ENCODE measurements at regions not wholly inside any gene's neighbourhood (a gene's known extent, or its start where the extent isn't known, plus 50 kb on each side); places are given as distances from the start of the nearest gene placed in this dataset.
"Not testable (repeated sequence)": the region's sequence is repeated elsewhere in the genome, so short reads cannot be mapped to it uniquely, and the experiment has no call there.

GRCh38 chr7:52161483-52161882 lies 844.9 kb upstream of the COBL start:
- no peak overlapping the region for H3K27ac ChIP-seq (ENCODE audit: low read length)
- peaks cover 8 to 28% (median 11%) of the 10 kb centered on the region in 3 donors for H3K9me3 Mint-ChIP-seq
- no peak for ATAC-seq (replicated peaks in 1 of 4)
- no peak overlapping the region for H3K4me3 ChIP-seq (ENCODE audit: control insufficient read depth in 1 of 2, extremely low read depth in 1 of 2, low read length in 1 of 2)
- H3K27me3 ChIP-seq (replicated peaks in 1 of 2; ENCODE audit: control insufficient read depth in 2 of 2, extremely low read depth in 1 of 2, insufficient read depth in 2 of 2, low read length in 1 of 2), result no peaks in the 10 kb centered on the region
- no peaks in the 10 kb centered on the region for H3K4me1 Mint-ChIP-seq
- no peaks in the 10 kb centered on the region for H3K27me3 Mint-ChIP-seq
- no peak overlapping the region for H3K27ac Mint-ChIP-seq
- no peaks in the 10 kb centered on the region for H3K36me3 Mint-ChIP-seq
- DNase-seq, result no peak
- no peaks in the 10 kb centered on the region for H3K9me3 ChIP-seq
- no peaks in the 10 kb centered on the region for H3K36me3 ChIP-seq (ENCODE audit: control insufficient read depth in 2 of 2, extremely low read depth in 1 of 2, insufficient read depth in 1 of 2, low read length in 1 of 2)
- POLR2A ChIA-PET, result no interaction called here
- no peak overlapping the region for H3K4me3 Mint-ChIP-seq
- no peaks in the 10 kb centered on the region for H3K4me1 ChIP-seq (ENCODE audit: control insufficient read depth in 1 of 2, extremely low read depth in 1 of 2, insufficient read depth in 2 of 2, low read length in 2 of 2)
- CTCF ChIA-PET, result interaction anchor here in 1 of 2 donors (0.6 kb wide), 1 partner anchor 79 kb away, joined by 3 read pairs; no protein-coding TSS in a partner anchor

- 83% methylated on average over 5 of the region's 17 CpGs for WGBS (ENCODE audit: insufficient coverage)
- CTCF ChIA-PET; H3K27ac ChIP-seq (ENCODE audit: low read length); H3K36me3 ChIP-seq (ENCODE audit: control insufficient read depth in 2 of 2, extremely low read depth in 1 of 2, insufficient read depth in 1 of 2, low read length in 1 of 2); POLR2A ChIA-PET; H3K4me3 Mint-ChIP-seq; H3K27me3 ChIP-seq (replicated peaks in 1 of 2; ENCODE audit: control insufficient read depth in 2 of 2, extremely low read depth in 1 of 2, insufficient read depth in 2 of 2, low read length in 1 of 2); ATAC-seq (replicated peaks in 1 of 4); H3K4me1 ChIP-seq (ENCODE audit: control insufficient read depth in 1 of 2, extremely low read depth in 1 of 2, insufficient read depth in 2 of 2, low read length in 2 of 2); H3K36me3 Mint-ChIP-seq; DNase-seq; H3K27ac Mint-ChIP-seq; H3K4me3 ChIP-seq (ENCODE audit: control insufficient read depth in 1 of 2, extremely low read depth in 1 of 2, low read length in 1 of 2); H3K4me1 Mint-ChIP-seq; H3K9me3 ChIP-seq; H3K27me3 Mint-ChIP-seq: not testable (repeated sequence)
- peaks cover 8 to 33% (median 14%) of the 10 kb centered on the region in 3 donors for H3K9me3 Mint-ChIP-seq
Measured at GRCh38 chr7:52159421-52159820, 842.8 kb upstream of the COBL start.

GRCh38 chr7:52154382-52154781 lies 837.8 kb upstream of the COBL start:
- no CpG with 5 or more reads among the region's 2 CpGs for WGBS (ENCODE audit: insufficient coverage)
- Mint-ChIP-seq H3K27ac (no peak overlapping the region), H3K4me1 (no peaks in the 10 kb centered on the region), H3K9me3 (peaks cover 8 to 33% (median 14%) of the 10 kb centered on the region in 3 donors), H3K4me3 (no peak overlapping the region), H3K27me3 (no peaks in the 10 kb centered on the region), H3K36me3 (no peaks in the 10 kb centered on the region)
- no peaks in the 10 kb centered on the region for H3K4me1 ChIP-seq (ENCODE audit: control insufficient read depth in 1 of 2, extremely low read depth in 1 of 2, insufficient read depth in 2 of 2, low read length in 2 of 2)
- no peaks in the 10 kb centered on the region for H3K27me3 ChIP-seq (replicated peaks in 1 of 2; ENCODE audit: control insufficient read depth in 2 of 2, extremely low read depth in 1 of 2, insufficient read depth in 2 of 2, low read length in 1 of 2)
- ChIA-PET POLR2A (no interaction called here), CTCF (no interaction called here)
- no peaks in the 10 kb centered on the region for H3K36me3 ChIP-seq (ENCODE audit: control insufficient read depth in 2 of 2, extremely low read depth in 1 of 2, insufficient read depth in 1 of 2, low read length in 1 of 2)
- no peaks in the 10 kb centered on the region for H3K9me3 ChIP-seq
- H3K4me3 ChIP-seq (ENCODE audit: control insufficient read depth in 1 of 2, extremely low read depth in 1 of 2, low read length in 1 of 2), result no peak overlapping the region
- H3K27ac ChIP-seq (ENCODE audit: low read length), result no peak overlapping the region
- no peak for ATAC-seq (replicated peaks in 1 of 4)
- no peak for DNase-seq

- Histone ChIP-seq H3K4me3 (ENCODE audit: control insufficient read depth in 1 of 2, extremely low read depth in 1 of 2, low read length in 1 of 2) (no peak overlapping the region), H3K27ac (ENCODE audit: low read length) (no peak overlapping the region), H3K4me1 (ENCODE audit: control insufficient read depth in 1 of 2, extremely low read depth in 1 of 2, insufficient read depth in 2 of 2, low read length in 2 of 2) (no peaks in the 10 kb centered on the region), H3K9me3 (no peaks in the 10 kb centered on the region), H3K36me3 (ENCODE audit: control insufficient read depth in 2 of 2, extremely low read depth in 1 of 2, insufficient read depth in 1 of 2, low read length in 1 of 2) (no peaks in the 10 kb centered on the region), H3K27me3 (replicated peaks in 1 of 2; ENCODE audit: control insufficient read depth in 2 of 2, extremely low read depth in 1 of 2, insufficient read depth in 2 of 2, low read length in 1 of 2) (no peaks in the 10 kb centered on the region)
- POLR2A ChIA-PET, result no interaction called here
- WGBS (ENCODE audit: insufficient coverage), result 50% methylated on average over 1 of the region's 1 CpG
- CTCF ChIA-PET, result no interaction called here
- no peak overlapping the region for H3K27ac Mint-ChIP-seq
- peaks cover 4 to 16% (median 10%) of the 10 kb centered on the region in 3 donors for H3K9me3 Mint-ChIP-seq
- no peak for DNase-seq
- no peaks in the 10 kb centered on the region for H3K27me3 Mint-ChIP-seq
- no peak for ATAC-seq (replicated peaks in 1 of 4)
- H3K36me3 Mint-ChIP-seq, result no peaks in the 10 kb centered on the region
- H3K4me1 Mint-ChIP-seq, result no peaks in the 10 kb centered on the region
- H3K4me3 Mint-ChIP-seq, result no peak overlapping the region
Measured at GRCh38 chr7:52151559-52151958, 835.0 kb upstream of the COBL start.

GRCh38 chr7:52150952-52151351 lies 834.3 kb upstream of the COBL start:
- H3K27ac ChIP-seq (ENCODE audit: low read length), result no peak overlapping the region
- DNase-seq (no peak), ATAC-seq (replicated peaks in 1 of 4) (no peak)
- Mint-ChIP-seq H3K4me3 (no peak overlapping the region), H3K36me3 (no peaks in the 10 kb centered on the region), H3K27me3 (no peaks in the 10 kb centered on the region), H3K9me3 (peaks cover 4 to 13% (median 10%) of the 10 kb centered on the region in 3 donors), H3K27ac (no peak overlapping the region), H3K4me1 (no peaks in the 10 kb centered on the region)
- H3K9me3 ChIP-seq, result no peaks in the 10 kb centered on the region
- ChIA-PET POLR2A (no interaction called here), CTCF (no interaction called here)
- no peaks in the 10 kb centered on the region for H3K4me1 ChIP-seq (ENCODE audit: control insufficient read depth in 1 of 2, extremely low read depth in 1 of 2, insufficient read depth in 2 of 2, low read length in 2 of 2)
- no peaks in the 10 kb centered on the region for H3K27me3 ChIP-seq (replicated peaks in 1 of 2; ENCODE audit: control insufficient read depth in 2 of 2, extremely low read depth in 1 of 2, insufficient read depth in 2 of 2, low read length in 1 of 2)
- no peak overlapping the region for H3K4me3 ChIP-seq (ENCODE audit: control insufficient read depth in 1 of 2, extremely low read depth in 1 of 2, low read length in 1 of 2)
- no CpG with 5 or more reads among the region's 2 CpGs for WGBS (ENCODE audit: insufficient coverage)
- no peaks in the 10 kb centered on the region for H3K36me3 ChIP-seq (ENCODE audit: control insufficient read depth in 2 of 2, extremely low read depth in 1 of 2, insufficient read depth in 1 of 2, low read length in 1 of 2)

- no peak overlapping the region for H3K27ac Mint-ChIP-seq
- Histone ChIP-seq H3K4me1 (ENCODE audit: control insufficient read depth in 1 of 2, extremely low read depth in 1 of 2, insufficient read depth in 2 of 2, low read length in 2 of 2) (no peaks in the 10 kb centered on the region), H3K27ac (ENCODE audit: low read length) (no peak overlapping the region), H3K36me3 (ENCODE audit: control insufficient read depth in 2 of 2, extremely low read depth in 1 of 2, insufficient read depth in 1 of 2, low read length in 1 of 2) (no peaks in the 10 kb centered on the region), H3K9me3 (no peaks in the 10 kb centered on the region), H3K27me3 (replicated peaks in 1 of 2; ENCODE audit: control insufficient read depth in 2 of 2, extremely low read depth in 1 of 2, insufficient read depth in 2 of 2, low read length in 1 of 2) (no peaks in the 10 kb centered on the region), H3K4me3 (ENCODE audit: control insufficient read depth in 1 of 2, extremely low read depth in 1 of 2, low read length in 1 of 2) (no peak overlapping the region)
- no CpG with 5 or more reads among the region's 6 CpGs for WGBS (ENCODE audit: insufficient coverage)
- POLR2A ChIA-PET, result no interaction called here
- CTCF ChIA-PET, result no interaction called here
- H3K27me3 Mint-ChIP-seq, result no peaks in the 10 kb centered on the region
- no peaks in the 10 kb centered on the region for H3K36me3 Mint-ChIP-seq
- no peaks in the 10 kb centered on the region for H3K4me1 Mint-ChIP-seq
- peaks cover 1 to 16% (median 7%) of the 10 kb centered on the region in 3 donors for H3K9me3 Mint-ChIP-seq
- DNase-seq, result no peak
- no peak for ATAC-seq (replicated peaks in 1 of 4)
- H3K4me3 Mint-ChIP-seq, result no peak overlapping the region
Measured at GRCh38 chr7:52146871-52147634, 830.4 kb upstream of the COBL start.

GRCh38 chr7:52143219-52143618 lies 826.6 kb upstream of the COBL start:
- no peaks in the 10 kb centered on the region for H3K36me3 ChIP-seq (ENCODE audit: control insufficient read depth in 2 of 2, extremely low read depth in 1 of 2, insufficient read depth in 1 of 2, low read length in 1 of 2)
- no peaks in the 10 kb centered on the region for H3K36me3 Mint-ChIP-seq

More at GRCh38 chr7:52143219-52143618, 826.6 kb upstream of the COBL start:
- ChIA-PET CTCF (no interaction called here), POLR2A (no interaction called here)
- Mint-ChIP-seq H3K27me3 (no peaks in the 10 kb centered on the region), H3K4me1 (no peaks in the 10 kb centered on the region), H3K27ac (no peak overlapping the region), H3K9me3 (peaks cover 19 to 20% (median 19%) of the 10 kb centered on the region in 3 donors), H3K4me3 (no peak overlapping the region)
- DNase-seq (no peak), ATAC-seq (replicated peaks in 1 of 4) (no peak)
- no peaks in the 10 kb centered on the region for H3K27me3 ChIP-seq (replicated peaks in 1 of 2; ENCODE audit: control insufficient read depth in 2 of 2, extremely low read depth in 1 of 2, insufficient read depth in 2 of 2, low read length in 1 of 2)
- no peaks in the 10 kb centered on the region for H3K9me3 ChIP-seq
- 71% methylated on average over 4 of the region's 4 CpGs for WGBS (ENCODE audit: insufficient coverage)
- no peak overlapping the region for H3K4me3 ChIP-seq (ENCODE audit: control insufficient read depth in 1 of 2, extremely low read depth in 1 of 2, low read length in 1 of 2)
- H3K4me1 ChIP-seq (ENCODE audit: control insufficient read depth in 1 of 2, extremely low read depth in 1 of 2, insufficient read depth in 2 of 2, low read length in 2 of 2), result no peaks in the 10 kb centered on the region
- H3K27ac ChIP-seq (ENCODE audit: low read length), result no peak overlapping the region
